SK-N-SH (cell line): ENCODE measurements at regions not wholly inside any gene's neighbourhood (a gene's known extent, or its start where the extent isn't known, plus 50 kb on each side); places are given as distances from the start of the nearest gene placed in this dataset.

Source experiments
- FOSL2 ChIP-seq: IDR thresholded peaks from 2 replicates; pipeline ENCODE4 v1.4.0; 2012; ENCODE audit warnings: low read depth, mild to moderate bottlenecking, moderate library complexity, borderline replicate concordance
- FOXM1 ChIP-seq: IDR thresholded peaks from 2 replicates; pipeline ENCODE4 v1.4.0; 2012; ENCODE audit warnings: low read depth, mild to moderate bottlenecking
- GABPA ChIP-seq: IDR thresholded peaks from 2 replicates; pipeline ENCODE4 v1.4.0; 2012; ENCODE audit warnings: low read depth, mild to moderate bottlenecking
- JUND ChIP-seq: IDR thresholded peaks from 2 replicates; pipeline ENCODE4 v1.4.0; 2012
- MXI1 ChIP-seq: IDR thresholded peaks from 2 replicates; pipeline ENCODE4 v1.6.1; 2012; ENCODE audit warnings: mild to moderate bottlenecking, low read depth, low read length, improper control_type of control experiment
- RAD21 ChIP-seq: IDR thresholded peaks from 2 replicates; pipeline ENCODE4 v1.6.1; 2012; ENCODE audit warnings: mild to moderate bottlenecking, low read length
- SIN3A ChIP-seq: IDR thresholded peaks from 2 replicates; pipeline ENCODE4 v1.6.1; 2012; ENCODE audit warnings: low read depth, mild to moderate bottlenecking, low read length, moderate library complexity, borderline replicate concordance
- TCF12 ChIP-seq: IDR thresholded peaks from 2 replicates; pipeline ENCODE4 v1.4.0; 2012
- YY1 ChIP-seq: IDR thresholded peaks from 2 replicates; pipeline ENCODE4 v1.4.0; 2012; ENCODE audit warnings: low read depth, mild to moderate bottlenecking
- TF ChIP-seq, protein P1 (sequence below): fragments of 200-600 bp; sonication (generic); IDR thresholded peaks from 2 replicates; pipeline ENCODE4 v1.6.1; 2017; ENCODE audit warnings: antibody characterized with exemption, mild to moderate bottlenecking, moderate library complexity
- TF ChIP-seq, protein P2 (sequence below): IDR thresholded peaks from 2 replicates; pipeline ENCODE4 v1.4.0; 2012; ENCODE audit warnings: low read depth, borderline replicate concordance
- TF ChIP-seq, protein P3 (sequence below): IDR thresholded peaks from 2 replicates; pipeline ENCODE4 v1.4.0; 2012; ENCODE audit warnings: low read depth

GRCh38 chr10:25753776-25754175 is 180.3 kb upstream of the MYO3A start:
- TF ChIP-seq, protein P1, sequence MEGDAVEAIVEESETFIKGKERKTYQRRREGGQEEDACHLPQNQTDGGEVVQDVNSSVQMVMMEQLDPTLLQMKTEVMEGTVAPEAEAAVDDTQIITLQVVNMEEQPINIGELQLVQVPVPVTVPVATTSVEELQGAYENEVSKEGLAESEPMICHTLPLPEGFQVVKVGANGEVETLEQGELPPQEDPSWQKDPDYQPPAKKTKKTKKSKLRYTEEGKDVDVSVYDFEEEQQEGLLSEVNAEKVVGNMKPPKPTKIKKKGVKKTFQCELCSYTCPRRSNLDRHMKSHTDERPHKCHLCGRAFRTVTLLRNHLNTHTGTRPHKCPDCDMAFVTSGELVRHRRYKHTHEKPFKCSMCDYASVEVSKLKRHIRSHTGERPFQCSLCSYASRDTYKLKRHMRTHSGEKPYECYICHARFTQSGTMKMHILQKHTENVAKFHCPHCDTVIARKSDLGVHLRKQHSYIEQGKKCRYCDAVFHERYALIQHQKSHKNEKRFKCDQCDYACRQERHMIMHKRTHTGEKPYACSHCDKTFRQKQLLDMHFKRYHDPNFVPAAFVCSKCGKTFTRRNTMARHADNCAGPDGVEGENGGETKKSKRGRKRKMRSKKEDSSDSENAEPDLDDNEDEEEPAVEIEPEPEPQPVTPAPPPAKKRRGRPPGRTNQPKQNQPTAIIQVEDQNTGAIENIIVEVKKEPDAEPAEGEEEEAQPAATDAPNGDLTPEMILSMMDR: no peak
- TF ChIP-seq FOXM1 (no peak), GABPA (no peak), YY1 (no peak), JUND (no peak), SIN3A (no peak), RAD21 (no peak), MXI1 (no peak), FOSL2 (no peak), TCF12 (no peak)
- TF ChIP-seq, protein P2, sequence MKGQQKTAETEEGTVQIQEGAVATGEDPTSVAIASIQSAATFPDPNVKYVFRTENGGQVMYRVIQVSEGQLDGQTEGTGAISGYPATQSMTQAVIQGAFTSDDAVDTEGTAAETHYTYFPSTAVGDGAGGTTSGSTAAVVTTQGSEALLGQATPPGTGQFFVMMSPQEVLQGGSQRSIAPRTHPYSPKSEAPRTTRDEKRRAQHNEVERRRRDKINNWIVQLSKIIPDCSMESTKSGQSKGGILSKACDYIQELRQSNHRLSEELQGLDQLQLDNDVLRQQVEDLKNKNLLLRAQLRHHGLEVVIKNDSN: no peak
- TF ChIP-seq, protein P3, sequence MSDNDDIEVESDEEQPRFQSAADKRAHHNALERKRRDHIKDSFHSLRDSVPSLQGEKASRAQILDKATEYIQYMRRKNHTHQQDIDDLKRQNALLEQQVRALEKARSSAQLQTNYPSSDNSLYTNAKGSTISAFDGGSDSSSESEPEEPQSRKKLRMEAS: no peak
